Tibial nerve (tissue), 4 donors: ENCODE measurements at regions not wholly inside any gene's neighbourhood (a gene's known extent, or its start where the extent isn't known, plus 50 kb on each side); places are given as distances from the start of the nearest gene placed in this dataset.

Experiments used
- DNase-seq, 2 donors: peaks; one replicate each; pipeline ENCODE4 v3.0.0-alpha.2; 2019; ENCODE audit warnings: low spot score in 2 of 2
- H3K27ac ChIP-seq, 4 donors: fragments of 200-600 bp; sonication (generic) in 3 of 4; one replicate each; pipeline ENCODE4 v1.5.1; 2017 to 2019; ENCODE audit warnings: mild to moderate bottlenecking in 1 of 4
- H3K27me3 ChIP-seq, 2 donors: fragments of 200-600 bp; sonication (generic) in 1 of 2; one replicate each; pipeline versions ENCODE4 v1.5.1 to v1.6.0; 2017 to 2019
- H3K36me3 ChIP-seq, 3 donors: fragments of 200-600 bp; sonication (generic); one replicate each; pipeline ENCODE4 v1.5.1; 2018 to 2019
- H3K4me1 ChIP-seq, 4 donors: fragments of 200-600 bp; sonication (generic) in 3 of 4; one replicate each; pipeline ENCODE4 v1.5.1; 2017 to 2019
- H3K4me3 ChIP-seq, 4 donors: fragments of 200-600 bp; sonication (generic) in 3 of 4; one replicate each; pipeline ENCODE4 v1.5.1; 2017 to 2019; ENCODE audit warnings: mild to moderate bottlenecking in 1 of 4, moderate library complexity in 1 of 4
- H3K9me3 ChIP-seq, 4 donors: fragments of 200-600 bp; sonication (generic) in 3 of 4; one replicate each; pipeline ENCODE4 v1.5.1; 2017 to 2019
- EP300 ChIP-seq, 2 donors: sonication (generic); formaldehyde crosslinking; IDR thresholded peaks; one replicate each; pipeline ENCODE4 v1.6.1; 2017; ENCODE audit warnings: antibody characterized with exemption in 2 of 2, mild to moderate bottlenecking in 1 of 2
- POLR2A ChIP-seq, 2 donors: fragments of 450-650 bp; IDR thresholded peaks; one replicate each; pipeline ENCODE4 v1.6.1; 2017; ENCODE audit warnings: antibody characterized with exemption in 2 of 2, mild to moderate bottlenecking in 2 of 2, moderate library complexity in 2 of 2
- WGBS, 2 donors: methylation state at CpG; one replicate each; pipeline ENCODE4 v1.1.5; 2018; 5-methylcytosine and 5-hydroxymethylcytosine counted together
- TF ChIP-seq, protein P1 (sequence below), 5 experiments: fragments of 200-600 bp in 3 of 5; fragments of 450-650 bp in 2 of 5; sonication (generic) in 3 of 5; IDR thresholded peaks; one replicate each; pipeline ENCODE4 v1.5.1; 2016 to 2019; ENCODE audit warnings: antibody characterized with exemption in 5 of 5, mild to moderate bottlenecking in 3 of 5, moderate library complexity in 2 of 5

DNA sequence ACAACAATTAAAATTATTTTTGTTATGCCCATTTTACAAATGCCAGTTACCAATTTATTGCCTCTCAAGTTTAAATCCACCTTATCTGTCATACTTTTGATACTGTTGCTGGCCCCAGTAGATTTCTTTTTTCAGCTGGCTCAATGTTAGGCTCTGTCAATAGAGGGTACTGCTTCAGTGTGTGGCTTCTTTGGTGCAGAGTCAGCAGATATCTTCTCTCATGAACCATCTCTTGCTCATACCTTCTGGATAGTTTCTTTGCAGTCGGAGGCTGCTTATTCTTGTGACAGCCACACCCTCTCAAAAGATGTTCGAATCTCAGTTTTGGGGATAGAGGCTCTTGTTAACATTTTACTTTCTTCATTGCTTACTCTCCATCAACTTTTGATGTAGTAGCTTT is 849.9 kb upstream of the SEMA6A start:
- 91 to 97% methylated on average over 2 of the region's 2 CpGs for WGBS, 2 donors
- Histone ChIP-seq H3K36me3 (no peaks in the 10 kb centered on the region), H3K27me3 (no peaks in the 10 kb centered on the region), H3K4me3 (no peak overlapping the region), H3K4me1 (no peaks in the 10 kb centered on the region), H3K27ac (no peak overlapping the region), H3K9me3 (peaks cover 0 to 13% (median 0%) of the 10 kb centered on the region in 4 donors)
- no peak for DNase-seq
- TF ChIP-seq POLR2A (IDR thresholded peaks at IDR 0.05), result no peak
- no peak for TF ChIP-seq EP300 (IDR thresholded peaks at IDR 0.05)
- TF ChIP-seq, protein P1, sequence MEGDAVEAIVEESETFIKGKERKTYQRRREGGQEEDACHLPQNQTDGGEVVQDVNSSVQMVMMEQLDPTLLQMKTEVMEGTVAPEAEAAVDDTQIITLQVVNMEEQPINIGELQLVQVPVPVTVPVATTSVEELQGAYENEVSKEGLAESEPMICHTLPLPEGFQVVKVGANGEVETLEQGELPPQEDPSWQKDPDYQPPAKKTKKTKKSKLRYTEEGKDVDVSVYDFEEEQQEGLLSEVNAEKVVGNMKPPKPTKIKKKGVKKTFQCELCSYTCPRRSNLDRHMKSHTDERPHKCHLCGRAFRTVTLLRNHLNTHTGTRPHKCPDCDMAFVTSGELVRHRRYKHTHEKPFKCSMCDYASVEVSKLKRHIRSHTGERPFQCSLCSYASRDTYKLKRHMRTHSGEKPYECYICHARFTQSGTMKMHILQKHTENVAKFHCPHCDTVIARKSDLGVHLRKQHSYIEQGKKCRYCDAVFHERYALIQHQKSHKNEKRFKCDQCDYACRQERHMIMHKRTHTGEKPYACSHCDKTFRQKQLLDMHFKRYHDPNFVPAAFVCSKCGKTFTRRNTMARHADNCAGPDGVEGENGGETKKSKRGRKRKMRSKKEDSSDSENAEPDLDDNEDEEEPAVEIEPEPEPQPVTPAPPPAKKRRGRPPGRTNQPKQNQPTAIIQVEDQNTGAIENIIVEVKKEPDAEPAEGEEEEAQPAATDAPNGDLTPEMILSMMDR (IDR thresholded peaks at IDR 0.05), result no peak

DNA sequence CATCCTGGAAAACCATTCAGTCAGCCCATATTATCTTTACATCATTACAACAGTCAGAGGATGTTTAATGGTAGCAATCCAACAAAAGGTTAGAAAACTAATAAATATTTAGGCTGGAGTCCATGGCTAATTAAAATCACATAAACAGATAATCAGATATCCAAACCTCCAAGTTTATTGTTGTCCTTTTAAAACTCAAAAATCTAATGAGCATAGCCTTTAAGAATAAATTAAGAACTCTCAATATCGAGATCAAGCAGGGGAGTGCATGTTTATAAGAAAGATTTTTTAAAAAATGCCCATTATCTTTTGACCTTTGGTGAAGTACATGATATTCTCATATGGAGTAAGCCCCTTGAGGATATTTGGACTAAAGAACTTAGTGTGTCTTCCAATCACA is 842.9 kb upstream of the SEMA6A start:
- 60 to 67% methylated on average over 1 of the region's 1 CpG for WGBS, 2 donors
- no peaks in the 10 kb centered on the region for H3K4me1 ChIP-seq
- peaks cover 0 to 13% (median 0%) of the 10 kb centered on the region in 4 donors for H3K9me3 ChIP-seq
- H3K36me3 ChIP-seq, result no peaks in the 10 kb centered on the region
- no peak for DNase-seq
- TF ChIP-seq, protein P1 (IDR thresholded peaks at IDR 0.05), result no peak
- TF ChIP-seq POLR2A (IDR thresholded peaks at IDR 0.05) (no peak), EP300 (IDR thresholded peaks at IDR 0.05) (no peak)
- no peak overlapping the region for H3K4me3 ChIP-seq
- no peaks in the 10 kb centered on the region for H3K27me3 ChIP-seq
- H3K27ac ChIP-seq, result no peak overlapping the region

DNA sequence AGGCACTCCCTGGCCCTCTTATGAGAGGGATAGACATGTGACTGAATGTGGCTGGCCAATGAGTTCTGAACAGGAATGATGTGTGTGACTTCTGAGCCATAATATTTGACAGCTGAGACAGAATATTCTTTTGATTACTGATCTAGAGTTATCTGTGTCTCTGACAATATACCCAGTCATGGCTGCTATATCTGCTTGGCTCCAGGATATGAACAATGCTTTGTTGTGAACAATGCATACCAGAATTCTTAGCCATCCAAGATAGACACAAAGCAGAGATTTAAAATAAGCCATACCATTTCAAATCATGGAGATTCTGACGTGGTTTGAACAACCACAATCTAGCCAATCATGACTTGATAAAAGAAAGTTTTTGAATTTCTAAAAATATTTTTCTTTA is 840.3 kb upstream of the SEMA6A start:
- no peak overlapping the region for H3K4me3 ChIP-seq
- TF ChIP-seq EP300 (IDR thresholded peaks at IDR 0.05), result no peak
- TF ChIP-seq POLR2A (IDR thresholded peaks at IDR 0.05), result no peak
- TF ChIP-seq, protein P1 (IDR thresholded peaks at IDR 0.05), result no peak
- WGBS, 2 donors, result 42 to 54% methylated on average over 1 of the region's 1 CpG
- H3K36me3 ChIP-seq, result no peaks in the 10 kb centered on the region
- H3K4me1 ChIP-seq, result no peaks in the 10 kb centered on the region
- H3K27ac ChIP-seq, result no peak overlapping the region
- no peak for DNase-seq
- no peaks in the 10 kb centered on the region for H3K9me3 ChIP-seq
- no peaks in the 10 kb centered on the region for H3K27me3 ChIP-seq

DNA sequence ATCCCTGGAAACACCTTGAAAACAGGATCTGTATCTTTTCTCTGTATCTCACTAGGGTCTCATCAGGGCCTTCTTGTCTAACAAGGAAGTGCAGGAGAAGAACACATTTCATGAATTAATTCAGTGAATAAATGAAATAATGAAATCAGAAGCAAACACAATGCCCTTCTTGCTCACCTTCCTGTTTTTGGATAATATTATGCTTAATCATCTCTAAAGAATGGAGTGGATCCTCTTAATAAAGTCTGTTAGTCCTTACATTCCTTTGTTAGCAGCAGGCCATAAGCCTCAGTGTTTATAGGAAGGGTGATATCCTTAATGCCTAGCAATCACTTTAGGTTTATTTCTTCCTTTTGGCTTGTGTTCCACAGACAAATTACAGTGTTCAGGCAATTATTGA is 837.1 kb upstream of the SEMA6A start:
- no peaks in the 10 kb centered on the region for H3K4me1 ChIP-seq
- DNase-seq, result no peak
- no peak overlapping the region for H3K4me3 ChIP-seq
- H3K9me3 ChIP-seq, result no peaks in the 10 kb centered on the region
- TF ChIP-seq POLR2A (IDR thresholded peaks at IDR 0.05), result no peak
- TF ChIP-seq EP300 (IDR thresholded peaks at IDR 0.05), result no peak
- TF ChIP-seq, protein P1 (IDR thresholded peaks at IDR 0.05), result no peak
- no peaks in the 10 kb centered on the region for H3K27me3 ChIP-seq
- H3K36me3 ChIP-seq, result no peaks in the 10 kb centered on the region
- no peak overlapping the region for H3K27ac ChIP-seq

DNA sequence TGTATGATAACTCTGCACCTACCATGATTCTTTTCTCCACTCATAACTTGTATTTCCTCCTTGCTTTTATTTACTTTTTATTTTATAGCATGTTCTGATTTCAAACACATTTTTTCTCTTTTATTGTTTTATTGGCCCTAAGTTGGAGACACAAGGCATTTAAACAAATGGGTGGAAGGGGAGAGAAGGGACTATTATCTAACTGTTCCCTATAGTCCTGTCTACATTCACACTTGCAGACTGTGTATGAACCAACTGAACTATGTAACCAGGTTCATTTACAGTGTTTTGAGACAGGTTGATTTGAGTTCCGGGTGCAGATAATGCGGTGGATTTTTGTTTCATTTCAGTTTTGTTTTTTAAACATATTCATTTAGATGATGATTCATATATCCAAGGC is 830.6 kb upstream of the SEMA6A start:
- Histone ChIP-seq H3K36me3 (no peaks in the 10 kb centered on the region), H3K27ac (no peak overlapping the region), H3K4me1 (no peaks in the 10 kb centered on the region), H3K9me3 (no peaks in the 10 kb centered on the region), H3K4me3 (no peak overlapping the region), H3K27me3 (no peaks in the 10 kb centered on the region)
- WGBS, 2 donors, result 90 to 94% methylated on average over 2 of the region's 2 CpGs
- TF ChIP-seq, protein P1 (IDR thresholded peaks at IDR 0.05), result no peak
- TF ChIP-seq POLR2A (IDR thresholded peaks at IDR 0.05), result no peak
- TF ChIP-seq EP300 (IDR thresholded peaks at IDR 0.05), result no peak
- no peak for DNase-seq
